OCI-LY7 (cell line): ENCODE measurements at regions not wholly inside any gene's neighbourhood (a gene's known extent, or its start where the extent isn't known, plus 50 kb on each side); places are given as distances from the start of the nearest gene placed in this dataset.

ENCODE experiments used
- CTCF ChIP-seq: fragments of 200-600 bp; sonication (generic); conservative IDR thresholded peaks from 2 replicates; pipeline ENCODE4 v1.5.1; 2014; ENCODE audit warnings: mild to moderate bottlenecking, antibody characterized with exemption, low read length, moderate library complexity, mixed read lengths
- EZH2phosphoT487 ChIP-seq: fragments of 200-600 bp; sonication (generic); IDR thresholded peaks from 2 replicates; pipeline ENCODE4 v1.6.1; 2018; ENCODE audit warnings: low read depth, borderline replicate concordance, mild to moderate bottlenecking, mixed run types, antibody characterized with exemption, low read length, moderate library complexity, mixed read lengths

GRCh38 chr17:72411124-72411563 is 290.3 kb downstream of the SOX9 start:
- TF ChIP-seq CTCF (no peak), EZH2phosphoT487 (no peak)
